ENCODE measurements at regions not wholly inside any gene's neighbourhood (a gene's known extent, or its start where the extent isn't known, plus 50 kb on each side); places are given as distances from the start of the nearest gene placed in this dataset.
A peak's percentile ranks its signal among the peaks of the same experiment; 100 is the strongest.

DNA sequence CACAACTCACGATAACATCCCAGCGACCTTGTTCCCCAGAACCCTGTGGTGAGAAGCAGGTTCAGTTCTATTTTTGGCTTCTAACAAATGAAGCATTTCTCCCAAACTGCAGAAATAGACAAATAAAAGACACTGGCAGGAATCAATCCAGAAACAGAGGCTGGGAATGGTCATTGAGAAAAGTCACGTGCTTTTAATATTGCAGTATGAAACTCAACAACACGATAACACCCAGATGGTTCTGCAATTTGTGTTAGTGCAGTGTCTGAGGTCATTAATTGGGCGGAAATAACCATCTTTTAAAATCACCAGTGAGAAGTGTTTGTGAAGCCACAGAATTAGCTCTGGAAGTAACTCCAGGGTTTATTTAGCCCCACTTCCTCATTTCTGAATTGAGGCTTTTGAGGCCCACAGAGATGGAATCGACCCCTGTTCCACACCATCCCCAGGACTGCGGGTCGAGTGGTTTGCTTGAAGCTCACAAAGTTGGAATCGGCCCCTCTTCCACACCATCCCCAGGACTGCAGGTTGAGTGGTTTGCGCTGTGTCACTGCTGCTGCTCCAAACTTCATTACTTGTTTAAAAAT lies 164.7 kb upstream of the IRX4 start:
- Mint-ChIP-seq H3K27me3 (ENCODE audit: unreplicated experiment) (no peaks in the 10 kb centered on the region), H3K4me1 (ENCODE audit: low read depth, unreplicated experiment) (peaks cover 1% of the 10 kb centered on the region), H3K36me3 (ENCODE audit: unreplicated experiment) (peaks cover 5% of the 10 kb centered on the region), H3K9me3 (ENCODE audit: unreplicated experiment) (peaks cover 1% of the 10 kb centered on the region), H3K4me3 (ENCODE audit: unreplicated experiment) (no peak overlapping the region), H3K27ac (ENCODE audit: unreplicated experiment) (no peak overlapping the region)
- TF ChIP-seq, protein P1, sequence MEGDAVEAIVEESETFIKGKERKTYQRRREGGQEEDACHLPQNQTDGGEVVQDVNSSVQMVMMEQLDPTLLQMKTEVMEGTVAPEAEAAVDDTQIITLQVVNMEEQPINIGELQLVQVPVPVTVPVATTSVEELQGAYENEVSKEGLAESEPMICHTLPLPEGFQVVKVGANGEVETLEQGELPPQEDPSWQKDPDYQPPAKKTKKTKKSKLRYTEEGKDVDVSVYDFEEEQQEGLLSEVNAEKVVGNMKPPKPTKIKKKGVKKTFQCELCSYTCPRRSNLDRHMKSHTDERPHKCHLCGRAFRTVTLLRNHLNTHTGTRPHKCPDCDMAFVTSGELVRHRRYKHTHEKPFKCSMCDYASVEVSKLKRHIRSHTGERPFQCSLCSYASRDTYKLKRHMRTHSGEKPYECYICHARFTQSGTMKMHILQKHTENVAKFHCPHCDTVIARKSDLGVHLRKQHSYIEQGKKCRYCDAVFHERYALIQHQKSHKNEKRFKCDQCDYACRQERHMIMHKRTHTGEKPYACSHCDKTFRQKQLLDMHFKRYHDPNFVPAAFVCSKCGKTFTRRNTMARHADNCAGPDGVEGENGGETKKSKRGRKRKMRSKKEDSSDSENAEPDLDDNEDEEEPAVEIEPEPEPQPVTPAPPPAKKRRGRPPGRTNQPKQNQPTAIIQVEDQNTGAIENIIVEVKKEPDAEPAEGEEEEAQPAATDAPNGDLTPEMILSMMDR (IDR thresholded peaks at IDR 0.05; ENCODE audit: partially characterized antibody, unreplicated experiment), result no peak
- no peak for DNase-seq

DNA sequence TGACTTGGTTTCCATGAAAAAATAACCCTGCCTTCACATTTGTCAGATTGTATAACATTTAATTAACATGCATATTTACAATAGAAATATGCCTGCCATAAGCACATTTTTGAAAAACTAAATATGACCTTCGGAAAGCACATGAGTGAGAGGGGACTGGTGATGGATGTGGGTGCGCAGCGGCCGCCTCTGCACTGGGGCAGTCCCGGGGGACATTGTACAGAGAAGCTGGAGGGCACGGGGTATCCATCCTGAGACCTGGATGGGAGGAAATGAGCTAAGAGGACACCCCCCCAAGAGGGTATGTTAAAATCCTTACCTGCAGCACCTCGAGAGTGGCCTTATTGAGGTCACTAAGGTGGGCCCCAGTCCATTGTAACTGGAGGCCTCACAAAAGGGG lies 161.3 kb upstream of the IRX4 start:
- H3K4me3 Mint-ChIP-seq (ENCODE audit: unreplicated experiment), result no peak overlapping the region
- peaks cover 5% of the 10 kb centered on the region for H3K36me3 Mint-ChIP-seq (ENCODE audit: unreplicated experiment)
- peaks cover 1% of the 10 kb centered on the region for H3K9me3 Mint-ChIP-seq (ENCODE audit: unreplicated experiment)
- H3K4me1 Mint-ChIP-seq (ENCODE audit: low read depth, unreplicated experiment), result peaks cover 4% of the 10 kb centered on the region
- DNase-seq, result no peak
- no peaks in the 10 kb centered on the region for H3K27me3 Mint-ChIP-seq (ENCODE audit: unreplicated experiment)
- H3K27ac Mint-ChIP-seq (ENCODE audit: unreplicated experiment), result no peak overlapping the region
- TF ChIP-seq, protein P1 (IDR thresholded peaks at IDR 0.05; ENCODE audit: partially characterized antibody, unreplicated experiment), result no peak

DNA sequence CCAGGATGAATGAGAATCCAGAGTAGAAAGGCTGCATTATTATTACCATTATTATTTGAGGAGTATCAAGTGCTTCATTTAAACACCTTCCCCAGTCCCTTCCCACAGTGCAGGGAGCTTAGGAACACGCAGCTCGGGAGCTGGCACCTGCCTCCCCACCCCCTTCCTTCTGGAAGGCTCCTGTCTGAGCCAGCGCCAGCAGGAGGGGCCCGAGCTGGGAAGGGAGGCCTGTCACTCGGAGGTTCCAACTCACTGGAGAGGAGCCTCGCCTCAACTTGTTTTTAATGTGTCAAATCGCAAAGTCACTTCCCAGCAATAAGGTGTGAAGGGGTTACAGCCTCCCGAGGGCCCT lies 156.4 kb upstream of the IRX4 start:
- Mint-ChIP-seq H3K4me1 (ENCODE audit: low read depth, unreplicated experiment) (peaks cover 4% of the 10 kb centered on the region), H3K36me3 (ENCODE audit: unreplicated experiment) (no peaks in the 10 kb centered on the region), H3K9me3 (ENCODE audit: unreplicated experiment) (peaks cover 1% of the 10 kb centered on the region), H3K27ac (ENCODE audit: unreplicated experiment) (no peak overlapping the region), H3K27me3 (ENCODE audit: unreplicated experiment) (no peaks in the 10 kb centered on the region), H3K4me3 (ENCODE audit: unreplicated experiment) (peak overlapping the region; percentile 52)
- TF ChIP-seq, protein P1 (IDR thresholded peaks at IDR 0.05; ENCODE audit: partially characterized antibody, unreplicated experiment), result no peak
- DNase-seq, result no peak

DNA sequence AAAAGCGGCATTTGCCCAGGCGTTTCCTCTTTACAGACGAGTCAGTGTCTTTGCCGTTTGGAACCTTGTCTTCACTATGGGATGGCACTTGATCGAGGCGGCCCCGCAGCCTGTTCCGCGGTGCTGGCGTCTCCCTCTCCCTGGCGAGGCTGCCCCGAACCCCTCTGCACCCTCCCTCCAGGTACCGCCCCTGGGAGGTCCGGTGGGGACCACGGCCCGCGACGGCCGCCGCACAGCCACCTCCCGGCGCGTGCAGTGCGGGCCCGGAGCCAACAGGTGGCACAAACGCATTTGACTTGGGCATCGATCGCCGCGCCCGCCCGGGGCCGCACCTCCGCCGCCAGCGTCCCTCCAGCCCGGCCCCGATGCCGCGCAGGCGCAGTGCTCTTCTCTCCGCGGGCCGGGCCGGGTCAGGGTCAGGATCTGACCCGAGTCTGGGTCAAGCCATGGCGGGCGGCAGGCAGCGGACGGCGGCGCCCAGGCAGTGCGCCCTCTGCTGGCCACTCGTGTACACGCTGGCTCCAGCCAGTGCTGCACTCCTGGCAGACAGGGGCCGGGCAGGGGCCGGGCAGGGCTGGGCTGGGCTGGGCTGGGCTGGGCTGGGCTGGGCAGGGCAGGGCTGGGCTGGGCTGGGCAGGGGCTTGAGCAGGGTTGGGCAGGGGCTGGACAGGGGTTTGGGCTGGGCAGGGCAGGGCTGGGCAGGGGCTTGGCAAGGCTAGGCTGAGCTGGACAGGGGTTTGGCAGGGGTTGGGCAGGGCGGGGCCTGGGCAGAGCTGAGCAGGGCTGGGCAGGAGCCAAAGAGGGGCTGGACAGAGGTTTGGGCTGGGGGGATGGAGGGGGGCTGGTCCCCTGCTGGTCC lies 155.8 kb upstream of the IRX4 start:
- TF ChIP-seq, protein P1 (IDR thresholded peaks at IDR 0.05; ENCODE audit: partially characterized antibody, unreplicated experiment), result peak; percentile 90
- DNase-seq, result peak; percentile 91
- Mint-ChIP-seq H3K9me3 (ENCODE audit: unreplicated experiment) (no peaks in the 10 kb centered on the region), H3K27ac (ENCODE audit: unreplicated experiment) (no peak overlapping the region), H3K36me3 (ENCODE audit: unreplicated experiment) (no peaks in the 10 kb centered on the region), H3K4me3 (ENCODE audit: unreplicated experiment) (peak overlapping the region; percentile 52), H3K27me3 (ENCODE audit: unreplicated experiment) (no peaks in the 10 kb centered on the region), H3K4me1 (ENCODE audit: low read depth, unreplicated experiment) (peaks cover 3% of the 10 kb centered on the region)

DNA sequence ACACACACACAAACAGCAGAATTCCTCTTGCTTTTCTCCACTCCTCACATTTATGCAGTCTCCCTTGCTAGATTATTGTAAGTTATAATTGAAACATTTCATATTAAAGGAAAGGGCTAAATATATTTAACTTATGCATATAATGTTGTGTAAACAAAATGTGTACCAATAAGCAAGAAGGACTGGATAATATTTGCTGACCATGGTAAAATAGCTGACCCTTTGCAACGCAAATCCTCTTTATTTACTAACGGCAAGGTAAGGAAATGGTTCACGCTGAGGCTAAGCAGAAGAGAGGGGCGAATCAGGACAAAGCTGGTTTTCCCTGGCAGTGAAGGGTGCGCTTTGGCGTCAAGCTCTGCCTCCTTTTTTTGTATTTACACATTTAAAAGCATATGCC lies 154.2 kb upstream of the IRX4 start:
- Mint-ChIP-seq H3K36me3 (ENCODE audit: unreplicated experiment) (peaks cover 13% of the 10 kb centered on the region), H3K4me1 (ENCODE audit: low read depth, unreplicated experiment) (peaks cover 5% of the 10 kb centered on the region), H3K27me3 (ENCODE audit: unreplicated experiment) (peaks cover 2% of the 10 kb centered on the region), H3K27ac (ENCODE audit: unreplicated experiment) (no peak overlapping the region), H3K9me3 (ENCODE audit: unreplicated experiment) (peaks cover 2% of the 10 kb centered on the region), H3K4me3 (ENCODE audit: unreplicated experiment) (no peak overlapping the region)
- DNase-seq, result no peak
- TF ChIP-seq, protein P1 (IDR thresholded peaks at IDR 0.05; ENCODE audit: partially characterized antibody, unreplicated experiment), result no peak

Measured in glutamatergic neuron (in vitro differentiated cells).